BJ (cell line): ENCODE measurements at regions not wholly inside any gene's neighbourhood (a gene's known extent, or its start where the extent isn't known, plus 50 kb on each side); places are given as distances from the start of the nearest gene placed in this dataset.

Experiments
- CTCF ChIA-PET: fragments of 350-600 bp; formaldehyde crosslinking; extraction: SDS; loops from one replicate; lab custom pipeline; 2021; ENCODE audit warnings: antibody characterized with exemption, inconsistent platforms; lab: Yijun Ruan, JAX
- POLR2A ChIA-PET: fragments of 300-600 bp; sonication (Branson Sonifier 250); formaldehyde crosslinking; extraction: SDS; loops from one replicate; lab custom pipeline; 2021; ENCODE audit warnings: antibody characterized with exemption; lab: Charles Lee
- DNase-seq: peaks from one replicate; pipeline ENCODE4 v3.0.0-alpha.2; 2011; ENCODE audit warnings: low read depth
- H3K27me3 ChIP-seq: 2 replicates; pipeline ENCODE4 v1.6.0; 2011; ENCODE audit warnings: low read length; ENCODE audit not compliant: control insufficient read depth, insufficient read depth
- H3K36me3 ChIP-seq: 2 replicates; pipeline ENCODE4 v1.5.1; 2011; ENCODE audit warnings: low read length; ENCODE audit not compliant: control insufficient read depth, insufficient read depth
- H3K4me3 ChIP-seq: 2 replicates; pipeline ENCODE4 v1.5.1; 2011; ENCODE audit warnings: low read depth, mild to moderate bottlenecking, control low read depth, low read length
- TF ChIP-seq, protein P1 (sequence below): IDR thresholded peaks from 2 replicates; pipeline ENCODE4 v1.5.1; 2011; ENCODE audit warnings: low read depth, mild to moderate bottlenecking, control low read depth, inconsistent platforms, low read length, moderate library complexity; ENCODE audit not compliant: insufficient read depth

GRCh38 chrX:79604364-79604763 is 237.2 kb upstream of the ITM2A start:
- Histone ChIP-seq H3K36me3 (no peaks in the 10 kb centered on the region), H3K4me3 (no peak overlapping the region), H3K27me3 (no peaks in the 10 kb centered on the region)
- POLR2A ChIA-PET: no interaction called here
- CTCF ChIA-PET: interaction anchor here (0.8 kb wide), 1 partner anchor 38 kb away, joined by 3 read pairs; no protein-coding TSS in a partner anchor
- DNase-seq: no peak
- TF ChIP-seq, protein P1, sequence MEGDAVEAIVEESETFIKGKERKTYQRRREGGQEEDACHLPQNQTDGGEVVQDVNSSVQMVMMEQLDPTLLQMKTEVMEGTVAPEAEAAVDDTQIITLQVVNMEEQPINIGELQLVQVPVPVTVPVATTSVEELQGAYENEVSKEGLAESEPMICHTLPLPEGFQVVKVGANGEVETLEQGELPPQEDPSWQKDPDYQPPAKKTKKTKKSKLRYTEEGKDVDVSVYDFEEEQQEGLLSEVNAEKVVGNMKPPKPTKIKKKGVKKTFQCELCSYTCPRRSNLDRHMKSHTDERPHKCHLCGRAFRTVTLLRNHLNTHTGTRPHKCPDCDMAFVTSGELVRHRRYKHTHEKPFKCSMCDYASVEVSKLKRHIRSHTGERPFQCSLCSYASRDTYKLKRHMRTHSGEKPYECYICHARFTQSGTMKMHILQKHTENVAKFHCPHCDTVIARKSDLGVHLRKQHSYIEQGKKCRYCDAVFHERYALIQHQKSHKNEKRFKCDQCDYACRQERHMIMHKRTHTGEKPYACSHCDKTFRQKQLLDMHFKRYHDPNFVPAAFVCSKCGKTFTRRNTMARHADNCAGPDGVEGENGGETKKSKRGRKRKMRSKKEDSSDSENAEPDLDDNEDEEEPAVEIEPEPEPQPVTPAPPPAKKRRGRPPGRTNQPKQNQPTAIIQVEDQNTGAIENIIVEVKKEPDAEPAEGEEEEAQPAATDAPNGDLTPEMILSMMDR: no peak

DNA sequence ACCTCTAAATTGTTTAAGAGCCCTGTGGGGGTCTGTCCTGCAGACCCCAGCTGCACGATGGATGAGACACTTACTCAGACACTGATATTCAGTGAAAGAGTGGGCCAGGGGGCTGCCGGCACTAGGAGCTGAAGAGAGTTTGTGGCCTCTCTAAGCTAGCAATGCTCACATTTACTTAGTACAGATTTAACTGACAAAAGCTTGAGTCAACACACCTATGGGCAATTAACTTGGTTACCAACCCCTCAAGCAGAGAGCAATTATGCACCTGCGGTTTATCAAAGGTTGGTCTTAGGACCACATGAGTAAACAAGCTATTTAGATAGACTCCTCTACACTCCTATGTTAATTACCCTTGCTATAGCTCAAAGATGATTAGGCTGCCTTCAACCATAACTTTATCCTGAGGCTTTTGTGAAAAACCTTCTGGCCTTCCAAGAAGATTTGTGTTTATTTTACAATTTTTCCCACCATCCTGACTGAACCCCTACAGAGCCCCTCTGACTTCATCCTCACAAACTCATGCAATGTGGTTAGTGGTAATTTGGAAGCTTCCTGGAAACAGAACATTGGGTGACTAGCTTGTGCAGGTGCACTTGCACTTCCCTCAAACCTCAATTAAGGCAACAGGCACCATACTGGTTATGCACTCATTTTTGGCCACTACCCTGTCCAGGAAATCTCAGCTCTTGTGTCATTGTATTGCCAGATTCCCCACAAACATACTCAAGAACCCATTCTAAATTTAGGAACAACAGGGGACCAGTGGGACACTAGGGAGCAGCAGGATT is 234.4 kb upstream of the ITM2A start:
- CTCF ChIA-PET: no interaction called here
- TF ChIP-seq, protein P1: no peak
- H3K36me3 ChIP-seq: no peaks in the 10 kb centered on the region
- no peak for DNase-seq
- POLR2A ChIA-PET: no interaction called here
- H3K27me3 ChIP-seq: no peaks in the 10 kb centered on the region
- no peak overlapping the region for H3K4me3 ChIP-seq

GRCh38 chrX:79592259-79592658 is 225.1 kb upstream of the ITM2A start:
- TF ChIP-seq, protein P1: no peak
- no peaks in the 10 kb centered on the region for H3K36me3 ChIP-seq
- no peak overlapping the region for H3K4me3 ChIP-seq
- ChIA-PET POLR2A (no interaction called here), CTCF (no interaction called here)
- no peak for DNase-seq
- H3K27me3 ChIP-seq: no peaks in the 10 kb centered on the region

DNA sequence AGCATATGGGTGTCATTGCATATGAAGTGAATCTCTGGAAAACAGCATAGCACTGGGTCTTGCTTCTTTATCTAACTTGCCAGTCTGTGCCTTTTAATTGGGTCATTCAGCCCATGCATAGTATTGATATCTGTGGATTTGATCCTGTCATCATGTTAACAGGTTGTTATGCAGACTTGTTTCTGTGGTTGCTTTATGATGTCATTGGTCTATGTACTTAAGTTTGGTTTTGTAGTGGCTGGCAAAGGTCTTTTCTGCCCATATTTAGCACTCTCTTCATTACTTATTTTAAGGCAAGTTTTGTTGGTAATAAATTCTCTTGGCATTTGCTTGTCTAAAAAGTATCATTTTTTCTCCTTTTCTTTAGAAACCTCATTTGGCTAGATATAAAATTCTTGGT is 221.1 kb upstream of the ITM2A start:
- CTCF ChIA-PET: no interaction called here
- DNase-seq: no peak
- H3K4me3 ChIP-seq: no peak overlapping the region
- no peaks in the 10 kb centered on the region for H3K27me3 ChIP-seq
- TF ChIP-seq, protein P1: no peak
- POLR2A ChIA-PET: no interaction called here
- no peaks in the 10 kb centered on the region for H3K36me3 ChIP-seq

DNA sequence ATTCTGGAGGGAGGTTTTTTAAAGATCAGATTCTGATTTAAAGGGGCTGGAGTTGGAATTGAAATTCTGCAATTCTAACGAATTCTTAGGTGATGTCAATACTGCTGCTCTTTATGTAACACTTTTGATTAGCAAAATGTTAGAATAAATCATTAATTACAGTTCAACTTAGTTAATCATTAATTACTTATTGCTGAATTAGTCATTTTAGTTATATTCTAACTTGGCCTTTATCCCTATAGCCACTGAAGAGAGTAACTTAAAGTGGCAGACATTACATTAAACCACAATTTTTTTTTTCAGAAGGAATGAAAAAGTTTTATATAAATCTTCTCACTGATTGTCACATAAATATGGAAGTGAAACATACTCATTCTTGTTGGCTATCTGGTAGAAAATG is 206.6 kb upstream of the ITM2A start:
- POLR2A ChIA-PET: no interaction called here
- Histone ChIP-seq H3K27me3 (no peaks in the 10 kb centered on the region), H3K36me3 (no peaks in the 10 kb centered on the region), H3K4me3 (no peak overlapping the region)
- CTCF ChIA-PET: no interaction called here
- DNase-seq: no peak
- TF ChIP-seq, protein P1: no peak
